Stomach (tissue), 4 donors: ENCODE measurements at regions not wholly inside any gene's neighbourhood (a gene's known extent, or its start where the extent isn't known, plus 50 kb on each side); places are given as distances from the start of the nearest gene placed in this dataset.

Experiments used
- EP300 ChIP-seq: sonication (generic); formaldehyde crosslinking; IDR thresholded peaks from one replicate; pipeline ENCODE4 v1.6.1; 2017; ENCODE audit warnings: antibody characterized with exemption
- POLR2AphosphoS5 ChIP-seq, 3 donors: sonication (generic); formaldehyde crosslinking; IDR thresholded peaks; one replicate each; pipeline ENCODE4 v1.6.1; 2016; ENCODE audit warnings: antibody characterized with exemption in 3 of 3
- TF ChIP-seq, protein P1 (sequence below), 7 experiments: fragments of 450-650 bp in 4 of 7; fragments of 200-600 bp in 3 of 7; sonication (generic) in 3 of 7; IDR thresholded peaks; one replicate each; pipeline ENCODE4 v1.5.1; 2016 to 2019; ENCODE audit warnings: antibody characterized with exemption in 7 of 7, control low read depth in 2 of 7, mild to moderate bottlenecking in 1 of 7

DNA sequence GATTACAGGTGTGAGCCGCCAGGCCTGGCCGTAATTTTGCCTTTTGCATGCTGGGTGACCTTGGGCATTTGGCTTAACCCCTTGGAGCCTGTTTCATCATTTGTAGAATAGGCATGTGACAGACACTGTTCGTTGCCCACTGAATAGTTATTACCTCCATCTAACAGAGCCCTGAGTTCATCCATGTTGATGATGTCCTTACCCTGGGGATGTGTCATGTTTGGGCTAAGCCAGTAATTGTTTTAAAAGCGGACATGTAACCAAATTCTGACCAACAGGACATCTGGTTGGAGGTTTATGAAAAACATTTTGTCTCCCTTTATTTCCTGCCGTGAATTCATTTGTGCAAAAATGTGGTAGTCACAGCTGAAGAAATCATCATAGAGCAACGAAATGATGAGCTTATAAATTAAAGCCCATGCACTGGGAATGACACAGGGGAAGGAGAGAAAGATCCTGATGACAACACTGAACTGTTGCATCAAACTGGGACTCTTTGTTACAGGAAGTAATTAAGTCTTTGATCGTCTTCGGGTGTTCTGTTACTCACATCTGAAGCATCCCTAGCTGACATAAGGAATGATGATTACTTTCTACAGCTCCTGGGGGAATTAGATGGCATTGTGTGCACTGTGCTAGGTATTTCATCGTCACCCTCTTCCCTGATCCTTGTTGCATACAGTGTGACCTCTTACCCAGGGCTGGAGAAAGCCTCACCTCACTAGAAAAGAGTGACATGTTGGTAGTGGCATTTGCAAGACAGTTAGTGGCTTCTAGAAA, 117.8 kb downstream of the FGF18 start:
- TF ChIP-seq POLR2AphosphoS5 (IDR thresholded peaks at IDR 0.05) (no peak), EP300 (no peak)
- TF ChIP-seq, protein P1, sequence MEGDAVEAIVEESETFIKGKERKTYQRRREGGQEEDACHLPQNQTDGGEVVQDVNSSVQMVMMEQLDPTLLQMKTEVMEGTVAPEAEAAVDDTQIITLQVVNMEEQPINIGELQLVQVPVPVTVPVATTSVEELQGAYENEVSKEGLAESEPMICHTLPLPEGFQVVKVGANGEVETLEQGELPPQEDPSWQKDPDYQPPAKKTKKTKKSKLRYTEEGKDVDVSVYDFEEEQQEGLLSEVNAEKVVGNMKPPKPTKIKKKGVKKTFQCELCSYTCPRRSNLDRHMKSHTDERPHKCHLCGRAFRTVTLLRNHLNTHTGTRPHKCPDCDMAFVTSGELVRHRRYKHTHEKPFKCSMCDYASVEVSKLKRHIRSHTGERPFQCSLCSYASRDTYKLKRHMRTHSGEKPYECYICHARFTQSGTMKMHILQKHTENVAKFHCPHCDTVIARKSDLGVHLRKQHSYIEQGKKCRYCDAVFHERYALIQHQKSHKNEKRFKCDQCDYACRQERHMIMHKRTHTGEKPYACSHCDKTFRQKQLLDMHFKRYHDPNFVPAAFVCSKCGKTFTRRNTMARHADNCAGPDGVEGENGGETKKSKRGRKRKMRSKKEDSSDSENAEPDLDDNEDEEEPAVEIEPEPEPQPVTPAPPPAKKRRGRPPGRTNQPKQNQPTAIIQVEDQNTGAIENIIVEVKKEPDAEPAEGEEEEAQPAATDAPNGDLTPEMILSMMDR (IDR thresholded peaks at IDR 0.05): no peak
